IgD-negative memory B cell (primary cell): ENCODE measurements at regions not wholly inside any gene's neighbourhood (a gene's known extent, or its start where the extent isn't known, plus 50 kb on each side); places are given as distances from the start of the nearest gene placed in this dataset.
"Not testable (repeated sequence)": the region's sequence is repeated elsewhere in the genome, so short reads cannot be mapped to it uniquely, and the experiment has no call there.

Experiments
- H3K27ac Mint-ChIP-seq, 3 donors: one replicate each; pipeline ENCODE4 v1.8.0; 2020 to 2022; ENCODE audit warnings: mild to moderate bottlenecking in 3 of 3, mixed read lengths in 3 of 3, moderate library complexity in 1 of 3
- H3K27me3 Mint-ChIP-seq: one replicate; pipeline ENCODE4 v1.8.0; 2021; ENCODE audit warnings: mixed read lengths
- H3K36me3 Mint-ChIP-seq: one replicate; pipeline ENCODE4 v1.8.0; 2020; ENCODE audit warnings: mild to moderate bottlenecking, mixed read lengths
- H3K4me1 Mint-ChIP-seq, 3 donors: one replicate each; pipeline ENCODE4 v1.8.0; 2020 to 2022; ENCODE audit warnings: mixed read lengths in 3 of 3, mild to moderate bottlenecking in 1 of 3
- H3K4me3 Mint-ChIP-seq, 4 donors: one replicate each; pipeline ENCODE4 v1.8.0; 2020 to 2022; ENCODE audit warnings: mild to moderate bottlenecking in 4 of 4, mixed read lengths in 4 of 4, moderate library complexity in 3 of 4
- H3K9me3 Mint-ChIP-seq, 3 donors: one replicate each; pipeline ENCODE4 v1.8.0; 2020 to 2021; ENCODE audit warnings: mixed read lengths in 3 of 3, mild to moderate bottlenecking in 1 of 3

- no peak overlapping the region for H3K27ac Mint-ChIP-seq
- H3K4me1 Mint-ChIP-seq: no peaks in the 10 kb centered on the region
- peaks cover 2 to 6% (median 2%) of the 10 kb centered on the region in 3 donors for H3K9me3 Mint-ChIP-seq
- no peaks in the 10 kb centered on the region for H3K36me3 Mint-ChIP-seq
- H3K4me3 Mint-ChIP-seq: no peak overlapping the region
- H3K27me3 Mint-ChIP-seq: no peaks in the 10 kb centered on the region
These were observed 532.5 kb downstream of the KIF4B start for GRCh38 chr5:155546075-155546474.

DNA sequence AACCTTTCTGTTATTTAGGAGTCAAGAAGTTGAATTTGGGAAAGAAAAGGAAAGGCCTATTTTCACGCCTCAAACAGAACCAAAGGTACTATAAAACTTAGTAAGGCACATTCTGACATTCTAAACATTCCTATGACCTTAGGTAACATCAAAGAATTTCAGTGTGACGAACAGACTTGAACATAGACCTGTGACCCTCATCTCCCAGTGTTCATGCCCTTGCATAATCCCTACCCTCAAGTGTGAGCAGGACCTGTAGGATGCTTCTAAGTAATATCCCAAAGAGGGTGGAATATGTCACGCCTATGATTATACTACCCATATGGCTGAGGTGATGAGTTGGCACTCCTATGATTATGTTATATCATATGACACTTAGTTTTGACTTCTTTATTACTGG, 540.9 kb downstream of the KIF4B start:
- H3K27ac Mint-ChIP-seq: no peak overlapping the region
- peaks cover 3% of the 10 kb centered on the region for H3K27me3 Mint-ChIP-seq
- no peaks in the 10 kb centered on the region for H3K36me3 Mint-ChIP-seq
- H3K4me1 Mint-ChIP-seq: no peaks in the 10 kb centered on the region
- peaks cover 2 to 6% (median 5%) of the 10 kb centered on the region in 3 donors for H3K9me3 Mint-ChIP-seq
- H3K4me3 Mint-ChIP-seq: no peak overlapping the region

DNA sequence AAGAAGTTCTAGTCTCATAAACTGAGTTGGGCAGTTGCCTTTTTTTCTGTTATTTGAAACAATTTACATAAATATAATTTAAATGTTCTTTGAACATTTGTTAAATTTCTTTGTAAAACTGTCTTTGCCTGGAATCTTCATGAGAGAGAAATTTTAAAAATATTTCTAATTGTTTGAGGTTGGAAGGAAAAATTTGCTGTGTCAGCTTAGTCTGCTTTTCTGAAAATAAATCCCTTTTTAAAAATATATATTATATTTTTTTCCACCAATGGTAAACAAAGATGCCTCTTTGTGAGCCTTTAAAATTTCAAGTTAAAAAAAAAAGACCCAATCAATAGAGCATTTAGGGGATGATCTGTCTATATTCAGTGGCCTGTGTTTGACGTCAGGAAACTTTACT, 542.7 kb downstream of the KIF4B start:
- Mint-ChIP-seq H3K4me3 (no peak overlapping the region), H3K27ac (no peak overlapping the region), H3K4me1 (no peaks in the 10 kb centered on the region), H3K36me3 (peaks cover 2% of the 10 kb centered on the region), H3K27me3 (peaks cover 5% of the 10 kb centered on the region), H3K9me3 (peaks cover 0 to 7% (median 5%) of the 10 kb centered on the region in 3 donors)

DNA sequence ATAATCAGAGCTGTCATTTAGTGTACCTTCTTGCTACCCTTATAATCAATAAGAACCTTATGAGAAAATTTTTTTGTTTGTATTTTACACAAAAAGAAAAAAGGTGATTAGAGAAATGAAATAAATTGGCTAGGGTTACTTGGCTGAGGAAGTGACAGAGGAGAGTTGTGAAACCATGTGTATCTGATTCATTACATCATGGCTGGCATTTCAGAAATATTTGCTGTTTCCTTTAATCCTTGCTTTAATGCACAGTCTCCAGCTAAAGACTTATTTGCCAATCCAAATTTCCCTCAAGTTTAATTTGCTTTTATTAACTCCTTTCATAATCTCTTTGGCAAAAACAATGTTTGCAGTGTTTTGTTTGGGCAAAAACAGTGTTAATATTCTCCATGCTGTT, 543.1 kb downstream of the KIF4B start:
- peaks cover 2% of the 10 kb centered on the region for H3K36me3 Mint-ChIP-seq
- peaks cover 5% of the 10 kb centered on the region for H3K27me3 Mint-ChIP-seq

DNA sequence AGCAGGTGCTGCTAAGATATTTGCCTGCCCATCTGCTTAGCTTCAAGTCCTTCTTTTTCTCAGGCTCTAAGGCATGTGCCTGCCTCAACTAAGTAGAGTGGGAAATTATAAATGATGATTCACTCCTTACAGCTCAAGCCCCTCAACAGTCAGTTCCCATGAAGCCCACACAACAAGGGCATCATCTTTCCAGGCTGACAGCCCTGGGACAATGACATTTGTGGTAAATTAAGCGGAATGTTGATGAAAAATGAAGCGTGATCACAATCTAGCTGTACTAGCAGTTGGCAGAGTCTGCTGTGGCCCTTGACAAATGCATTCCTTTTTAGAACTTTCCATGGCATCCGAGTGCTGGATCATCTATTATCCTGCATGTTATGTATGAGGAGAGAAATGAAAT, 548.6 kb downstream of the KIF4B start:
- H3K27me3 Mint-ChIP-seq: peaks cover 6% of the 10 kb centered on the region

More for the DNA sequence above, 543.1 kb downstream of the KIF4B start:
- H3K4me1 Mint-ChIP-seq: no peaks in the 10 kb centered on the region
- peaks cover 0 to 7% (median 5%) of the 10 kb centered on the region in 3 donors for H3K9me3 Mint-ChIP-seq
- no peak overlapping the region for H3K27ac Mint-ChIP-seq
- no peak overlapping the region for H3K4me3 Mint-ChIP-seq

GRCh38 chr5:155564541-155564940, 551.0 kb downstream of the KIF4B start:
- peaks cover 3 to 19% (median 13%) of the 10 kb centered on the region in 3 donors for H3K9me3 Mint-ChIP-seq
- peaks cover 2% of the 10 kb centered on the region for H3K36me3 Mint-ChIP-seq
- no peak overlapping the region for H3K4me3 Mint-ChIP-seq
- H3K4me1 Mint-ChIP-seq: peaks cover 0 to 1% (median 0%) of the 10 kb centered on the region in 3 donors
- no peak overlapping the region for H3K27ac Mint-ChIP-seq
- peaks cover 4% of the 10 kb centered on the region for H3K27me3 Mint-ChIP-seq

More for the DNA sequence above, 548.6 kb downstream of the KIF4B start:
- Mint-ChIP-seq H3K27ac (no peak overlapping the region), H3K9me3 (peaks cover 0 to 16% (median 5%) of the 10 kb centered on the region in 3 donors), H3K36me3 (peaks cover 2% of the 10 kb centered on the region), H3K4me1 (peaks cover 0 to 1% (median 0%) of the 10 kb centered on the region in 3 donors), H3K4me3 (no peak overlapping the region)

- Mint-ChIP-seq H3K9me3 (peaks cover 0 to 2% (median 0%) of the 10 kb centered on the region in 3 donors), H3K4me1 (no peaks in the 10 kb centered on the region), H3K4me3 (no peak overlapping the region), H3K27ac (no peak overlapping the region), H3K36me3 (no peaks in the 10 kb centered on the region), H3K27me3 (peaks cover 2% of the 10 kb centered on the region)
These were observed 562.3 kb downstream of the KIF4B start for GRCh38 chr5:155575861-155576260.

GRCh38 chr5:155586808-155587207, 573.3 kb downstream of the KIF4B start:
- not testable (repeated sequence) for H3K36me3 Mint-ChIP-seq, H3K9me3 Mint-ChIP-seq, H3K4me3 Mint-ChIP-seq, H3K27ac Mint-ChIP-seq, H3K4me1 Mint-ChIP-seq, H3K27me3 Mint-ChIP-seq

DNA sequence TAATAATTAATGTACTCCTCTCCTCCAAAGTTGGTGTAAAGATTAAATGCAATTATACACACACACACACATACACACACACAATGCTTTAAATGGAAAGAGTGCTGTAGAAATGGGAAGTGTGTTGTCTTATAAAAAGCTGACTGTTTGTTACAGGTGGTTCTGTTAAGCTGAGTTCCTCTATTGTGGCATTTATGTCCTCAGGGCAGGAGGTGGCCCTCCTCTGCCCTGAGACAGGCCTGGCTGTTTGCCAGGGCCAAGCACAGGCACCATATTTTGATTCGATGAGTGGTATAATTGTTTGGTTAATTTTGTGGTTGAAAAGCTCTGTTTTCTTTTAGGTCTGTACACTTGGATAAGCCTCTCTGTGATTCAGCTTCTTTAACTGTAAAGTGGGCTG, 573.9 kb downstream of the KIF4B start:
- peaks cover 0 to 2% (median 0%) of the 10 kb centered on the region in 3 donors for H3K9me3 Mint-ChIP-seq
- H3K4me3 Mint-ChIP-seq: no peak overlapping the region
- H3K4me1 Mint-ChIP-seq: no peaks in the 10 kb centered on the region
- no peaks in the 10 kb centered on the region for H3K36me3 Mint-ChIP-seq
- no peak overlapping the region for H3K27ac Mint-ChIP-seq
- peaks cover 3% of the 10 kb centered on the region for H3K27me3 Mint-ChIP-seq

- H3K27ac Mint-ChIP-seq: no peak overlapping the region
- no peaks in the 10 kb centered on the region for H3K4me1 Mint-ChIP-seq
- peaks cover 0 to 2% (median 0%) of the 10 kb centered on the region in 3 donors for H3K9me3 Mint-ChIP-seq
- H3K27me3 Mint-ChIP-seq: peaks cover 4% of the 10 kb centered on the region
- no peaks in the 10 kb centered on the region for H3K36me3 Mint-ChIP-seq
- H3K4me3 Mint-ChIP-seq: no peak overlapping the region
These were observed 577.7 kb downstream of the KIF4B start for GRCh38 chr5:155591273-155591672.

- no peak overlapping the region for H3K4me3 Mint-ChIP-seq
- peaks cover 4% of the 10 kb centered on the region for H3K27me3 Mint-ChIP-seq
- no peaks in the 10 kb centered on the region for H3K4me1 Mint-ChIP-seq
- H3K9me3 Mint-ChIP-seq: peaks cover 0 to 2% (median 0%) of the 10 kb centered on the region in 3 donors
- H3K27ac Mint-ChIP-seq: no peak overlapping the region
- H3K36me3 Mint-ChIP-seq: no peaks in the 10 kb centered on the region
These were observed 580.7 kb downstream of the KIF4B start for GRCh38 chr5:155594270-155594669.

- no peak overlapping the region for H3K27ac Mint-ChIP-seq
- peaks cover 0 to 2% (median 0%) of the 10 kb centered on the region in 3 donors for H3K9me3 Mint-ChIP-seq
- no peak overlapping the region for H3K4me3 Mint-ChIP-seq
- no peaks in the 10 kb centered on the region for H3K4me1 Mint-ChIP-seq
- no peaks in the 10 kb centered on the region for H3K36me3 Mint-ChIP-seq
- H3K27me3 Mint-ChIP-seq: peaks cover 4% of the 10 kb centered on the region
These were observed 582.2 kb downstream of the KIF4B start for GRCh38 chr5:155595791-155596190.

- Mint-ChIP-seq H3K27ac (no peak overlapping the region), H3K4me3 (no peak overlapping the region), H3K9me3 (peaks cover 0 to 2% (median 0%) of the 10 kb centered on the region in 3 donors), H3K36me3 (no peaks in the 10 kb centered on the region), H3K27me3 (peaks cover 4% of the 10 kb centered on the region), H3K4me1 (no peaks in the 10 kb centered on the region)
These were observed 585.0 kb downstream of the KIF4B start for GRCh38 chr5:155598552-155598951.

GRCh38 chr5:155605920-155606319, 592.4 kb downstream of the KIF4B start:
- Mint-ChIP-seq H3K9me3 (peaks cover 0 to 5% (median 4%) of the 10 kb centered on the region in 3 donors), H3K4me1 (no peaks in the 10 kb centered on the region), H3K36me3 (no peaks in the 10 kb centered on the region), H3K4me3 (no peak overlapping the region), H3K27ac (no peak overlapping the region), H3K27me3 (no peaks in the 10 kb centered on the region)

- H3K9me3 Mint-ChIP-seq: peaks cover 0 to 2% (median 0%) of the 10 kb centered on the region in 3 donors
- H3K4me3 Mint-ChIP-seq: no peak overlapping the region
- H3K36me3 Mint-ChIP-seq: no peaks in the 10 kb centered on the region
- no peaks in the 10 kb centered on the region for H3K4me1 Mint-ChIP-seq
- peaks cover 3% of the 10 kb centered on the region for H3K27me3 Mint-ChIP-seq
- H3K27ac Mint-ChIP-seq: no peak overlapping the region
These were observed 603.3 kb downstream of the KIF4B start for GRCh38 chr5:155616779-155617392.

DNA sequence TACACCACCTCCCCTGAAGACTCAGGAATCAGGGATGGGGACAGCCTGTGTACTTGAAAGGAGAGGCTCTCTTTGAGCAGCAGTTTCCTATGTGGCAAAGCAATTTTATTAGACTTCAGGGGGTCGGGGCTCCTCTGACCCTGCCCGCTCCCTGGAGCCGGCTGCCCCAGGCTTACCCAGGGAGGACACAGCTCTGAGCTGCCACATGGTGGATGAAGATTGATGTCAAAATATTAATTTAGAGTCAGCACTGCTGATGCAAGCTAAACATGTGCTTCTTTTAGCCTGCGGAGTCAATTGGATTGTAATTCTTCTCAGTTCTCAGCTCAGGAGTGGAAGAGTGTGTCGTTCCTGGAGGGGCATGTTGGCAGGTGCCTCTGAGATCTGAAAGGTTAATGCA, 606.1 kb downstream of the KIF4B start:
- peaks cover 6% of the 10 kb centered on the region for H3K27me3 Mint-ChIP-seq
- H3K4me3 Mint-ChIP-seq: no peak overlapping the region
- H3K4me1 Mint-ChIP-seq: no peaks in the 10 kb centered on the region
- H3K9me3 Mint-ChIP-seq: no peaks in the 10 kb centered on the region
- no peak overlapping the region for H3K27ac Mint-ChIP-seq
- no peaks in the 10 kb centered on the region for H3K36me3 Mint-ChIP-seq
